BLaER1 (cell line): ENCODE measurements at regions not wholly inside any gene's neighbourhood (a gene's known extent, or its start where the extent isn't known, plus 50 kb on each side); places are given as distances from the start of the nearest gene placed in this dataset.

ENCODE experiments used
- H3K27ac ChIP-seq: shearing (Covaris generic); formaldehyde crosslinking; 2 replicates; pipeline ENCODE4 v1.8.1; 2022
- H3K27me3 ChIP-seq: shearing (Covaris generic); formaldehyde crosslinking; 2 replicates; pipeline ENCODE4 v1.8.1; 2022
- H3K36me3 ChIP-seq: shearing (Covaris generic); formaldehyde crosslinking; 2 replicates; pipeline ENCODE4 v1.8.1; 2022
- H3K4me1 ChIP-seq: shearing (Covaris generic); formaldehyde crosslinking; 2 replicates; pipeline ENCODE4 v1.8.1; 2022
- H3K4me2 ChIP-seq: shearing (Covaris generic); formaldehyde crosslinking; 2 replicates; pipeline ENCODE4 v1.8.1; 2022
- H3K4me3 ChIP-seq: shearing (Covaris generic); formaldehyde crosslinking; 2 replicates; pipeline ENCODE4 v1.8.1; 2022
- H3K9ac ChIP-seq: shearing (Covaris generic); formaldehyde crosslinking; 2 replicates; pipeline ENCODE4 v1.8.1; 2022
- H3K9me3 ChIP-seq: shearing (Covaris generic); formaldehyde crosslinking; 2 replicates; pipeline ENCODE4 v1.8.1; 2022
- H4K20me1 ChIP-seq: shearing (Covaris generic); formaldehyde crosslinking; 2 replicates; pipeline ENCODE4 v1.8.1; 2022
- Cebpa-rat ChIP-seq: shearing (Covaris generic); IDR thresholded peaks from 2 replicates; pipeline ENCODE4 v1.8.1; 2022

DNA sequence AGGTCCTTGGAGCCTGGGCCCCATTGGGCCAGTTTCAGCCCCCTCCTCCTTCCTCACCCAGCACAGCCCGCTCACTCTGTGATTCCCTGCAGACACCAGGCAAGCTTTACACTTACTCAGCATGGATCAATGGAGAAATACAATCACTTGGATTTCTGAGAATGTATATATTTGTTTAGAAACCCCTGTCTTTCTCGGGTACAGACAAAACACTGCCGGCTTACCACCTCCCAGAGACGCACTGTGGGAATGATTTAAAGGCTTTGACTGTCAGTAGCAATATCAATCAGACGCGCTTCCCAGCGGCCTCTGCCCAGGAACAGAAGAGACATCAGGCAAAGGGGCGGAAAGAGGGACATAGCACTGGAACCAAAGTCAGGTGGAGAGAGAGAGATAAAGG lies 186.5 kb downstream of the MAFB start:
- Histone ChIP-seq H3K9me3 (no peaks in the 10 kb centered on the region), H3K27ac (no peak overlapping the region), H3K4me1 (peaks cover 12% of the 10 kb centered on the region), H3K4me2 (no peak overlapping the region), H3K9ac (no peak overlapping the region), H3K36me3 (no peaks in the 10 kb centered on the region), H3K4me3 (no peak overlapping the region), H3K27me3 (no peaks in the 10 kb centered on the region), H4K20me1 (no peaks in the 10 kb centered on the region)
- no peak for TF ChIP-seq Cebpa-rat

DNA sequence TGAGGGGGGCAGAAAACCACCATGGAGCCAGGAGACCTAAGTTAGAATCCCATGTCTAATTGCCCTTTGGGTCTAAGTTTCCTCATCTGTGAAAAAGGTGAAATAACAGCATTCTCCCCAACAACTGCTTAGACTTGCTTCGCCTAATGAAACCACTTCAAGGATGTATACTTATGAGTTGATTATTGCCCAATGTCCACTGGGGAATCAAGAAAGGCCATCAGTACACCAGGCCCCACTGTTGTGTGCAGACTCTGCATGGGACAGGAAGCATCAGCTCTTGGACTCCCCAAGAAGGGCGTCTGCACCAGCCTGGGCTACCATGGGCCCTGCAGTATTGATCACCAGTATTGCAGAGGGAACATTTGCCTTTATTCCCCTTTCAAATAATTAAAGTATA lies 189.6 kb downstream of the MAFB start:
- H3K9ac ChIP-seq = no peak overlapping the region
- no peak overlapping the region for H3K4me2 ChIP-seq
- H3K4me1 ChIP-seq = peaks cover 12% of the 10 kb centered on the region
- no peaks in the 10 kb centered on the region for H3K27me3 ChIP-seq
- H4K20me1 ChIP-seq = no peaks in the 10 kb centered on the region
- no peak overlapping the region for H3K4me3 ChIP-seq
- H3K9me3 ChIP-seq = no peaks in the 10 kb centered on the region
- no peak overlapping the region for H3K27ac ChIP-seq
- TF ChIP-seq Cebpa-rat = no peak
- no peaks in the 10 kb centered on the region for H3K36me3 ChIP-seq

DNA sequence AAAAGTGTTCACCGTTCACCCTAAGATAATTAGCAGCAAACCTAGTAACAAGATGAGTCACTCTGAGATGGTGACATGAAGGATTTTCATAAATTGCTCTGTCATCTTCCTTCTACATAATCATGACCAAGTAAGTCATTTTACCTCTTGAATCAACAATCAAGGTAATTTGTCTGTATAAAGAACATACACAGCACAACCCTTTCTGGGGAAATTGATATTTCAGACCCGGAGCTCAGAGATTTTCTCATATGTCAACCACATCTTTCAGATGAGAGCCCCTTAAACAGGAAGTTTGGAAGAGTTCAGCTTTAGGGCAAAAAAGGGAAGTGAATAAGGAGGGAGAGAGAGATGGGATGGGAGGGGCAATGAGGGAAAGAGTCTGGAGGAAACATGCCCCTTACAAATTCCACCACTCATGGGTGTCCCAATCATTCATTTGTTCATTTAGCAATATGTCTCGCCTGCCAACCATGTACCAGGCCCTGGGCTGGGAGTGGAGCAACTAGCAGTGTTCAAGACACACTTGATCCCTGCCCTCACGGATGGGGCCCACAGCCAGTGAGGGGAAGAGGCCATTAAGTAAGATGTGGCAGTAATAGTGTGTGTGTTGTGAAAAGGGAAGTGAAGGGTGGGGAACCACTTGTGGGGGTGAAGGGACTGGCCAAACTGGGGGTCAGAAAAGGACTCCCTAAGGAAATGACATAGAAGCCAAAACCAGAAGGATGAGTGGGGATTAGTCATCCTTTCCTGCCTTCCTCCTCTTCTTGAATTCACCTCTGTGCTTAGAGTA lies 190.9 kb downstream of the MAFB start:
- Histone ChIP-seq H3K4me3 (no peak overlapping the region), H3K9ac (no peak overlapping the region), H3K27me3 (no peaks in the 10 kb centered on the region), H3K27ac (no peak overlapping the region), H3K36me3 (no peaks in the 10 kb centered on the region), H3K4me1 (peaks cover 12% of the 10 kb centered on the region), H3K9me3 (no peaks in the 10 kb centered on the region), H4K20me1 (no peaks in the 10 kb centered on the region), H3K4me2 (peak overlapping the region; percentile 32)
- TF ChIP-seq Cebpa-rat = no peak

DNA sequence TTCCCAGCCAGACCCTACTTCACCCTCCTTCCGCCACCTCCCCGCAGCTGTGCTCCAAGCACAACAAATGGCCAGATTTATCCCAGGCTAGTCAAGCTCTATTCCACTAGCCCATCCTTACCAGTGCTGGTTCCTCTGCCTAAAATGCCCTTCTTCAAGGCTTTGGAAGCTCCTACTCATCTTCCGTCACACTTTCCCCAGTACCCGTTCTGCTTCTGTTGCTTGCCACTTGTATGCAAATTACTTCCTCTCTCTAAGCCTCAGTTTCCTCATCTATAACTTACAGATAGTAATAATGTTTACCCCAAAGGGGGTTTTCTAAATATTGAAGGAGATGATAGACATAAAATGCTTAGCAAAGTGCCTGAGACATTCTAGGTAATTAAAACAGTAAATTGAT lies 193.1 kb downstream of the MAFB start:
- Histone ChIP-seq H3K4me1 (peaks cover 17% of the 10 kb centered on the region), H3K9ac (no peak overlapping the region), H3K4me3 (no peak overlapping the region), H3K27me3 (no peaks in the 10 kb centered on the region), H3K27ac (no peak overlapping the region), H3K36me3 (no peaks in the 10 kb centered on the region), H3K4me2 (no peak overlapping the region), H3K9me3 (no peaks in the 10 kb centered on the region), H4K20me1 (no peaks in the 10 kb centered on the region)
- no peak for TF ChIP-seq Cebpa-rat

DNA sequence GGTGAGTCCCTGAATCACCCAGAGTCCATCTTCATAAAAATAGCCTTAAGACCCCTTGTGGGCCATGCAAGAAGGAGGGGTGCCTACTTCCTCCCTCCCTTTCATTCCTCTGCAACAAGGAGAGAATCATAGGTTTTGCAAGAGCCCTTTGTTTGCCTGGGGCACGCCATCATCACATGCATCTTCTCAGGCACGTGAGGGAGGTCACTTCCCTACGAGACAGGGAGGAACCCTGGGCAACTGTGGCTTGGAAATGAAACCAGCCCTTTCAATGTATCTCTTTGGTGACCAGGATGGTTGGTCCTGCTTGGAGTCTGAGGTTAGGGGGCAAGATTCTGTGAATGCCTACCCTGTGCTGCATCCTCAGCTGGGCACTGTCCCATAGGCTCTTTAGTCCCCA lies 194.8 kb downstream of the MAFB start:
- H3K9ac ChIP-seq = no peak overlapping the region
- H3K36me3 ChIP-seq = no peaks in the 10 kb centered on the region
- H3K9me3 ChIP-seq = no peaks in the 10 kb centered on the region
- no peak overlapping the region for H3K4me2 ChIP-seq
- TF ChIP-seq Cebpa-rat = no peak
- no peaks in the 10 kb centered on the region for H4K20me1 ChIP-seq
- H3K4me3 ChIP-seq = no peak overlapping the region
- no peak overlapping the region for H3K27ac ChIP-seq
- H3K27me3 ChIP-seq = no peaks in the 10 kb centered on the region
- peaks cover 26% of the 10 kb centered on the region for H3K4me1 ChIP-seq

DNA sequence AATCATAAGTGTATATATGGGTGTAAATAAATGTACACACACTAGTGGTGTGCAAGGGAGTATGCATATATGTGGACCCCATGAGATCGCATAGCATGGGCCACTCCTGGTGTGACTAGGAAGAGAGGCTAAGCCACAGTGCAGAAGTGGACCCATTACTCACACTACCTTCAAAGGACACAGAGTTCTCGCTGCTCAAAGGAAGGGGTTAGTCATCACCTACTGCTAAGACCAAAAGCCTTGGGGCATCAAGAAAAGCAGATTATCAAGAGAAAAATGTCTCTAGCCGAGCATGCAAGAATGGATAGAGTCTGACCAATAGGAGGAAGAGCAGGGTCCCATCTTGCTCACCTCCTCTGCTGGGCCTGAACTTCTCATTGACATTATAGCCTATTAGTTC lies 195.5 kb downstream of the MAFB start:
- Histone ChIP-seq H3K4me2 (no peak overlapping the region), H4K20me1 (no peaks in the 10 kb centered on the region), H3K36me3 (no peaks in the 10 kb centered on the region), H3K4me3 (no peak overlapping the region), H3K9ac (no peak overlapping the region), H3K27ac (no peak overlapping the region), H3K9me3 (no peaks in the 10 kb centered on the region), H3K27me3 (no peaks in the 10 kb centered on the region), H3K4me1 (peaks cover 23% of the 10 kb centered on the region)
- TF ChIP-seq Cebpa-rat = no peak

DNA sequence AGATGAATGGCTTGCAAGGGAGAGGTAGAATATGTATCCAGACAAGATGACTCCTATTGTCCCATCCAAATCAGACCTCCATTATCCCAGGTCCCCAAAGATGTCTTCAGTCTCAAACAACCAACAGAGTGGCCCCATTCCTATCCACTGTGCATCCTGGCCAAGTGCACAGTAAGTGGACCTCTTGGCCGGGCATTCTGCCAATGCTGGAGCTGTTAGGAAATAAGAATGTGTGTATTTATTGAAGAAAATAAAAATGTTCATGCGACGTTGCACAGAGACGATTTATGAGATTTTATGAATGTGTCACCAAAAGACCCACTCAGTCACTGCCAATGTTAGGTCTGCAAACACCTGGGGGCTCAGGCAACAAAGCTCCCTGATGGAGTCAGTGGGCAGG lies 196.0 kb downstream of the MAFB start:
- Histone ChIP-seq H4K20me1 (no peaks in the 10 kb centered on the region), H3K4me2 (no peak overlapping the region), H3K9ac (no peak overlapping the region), H3K27ac (no peak overlapping the region), H3K27me3 (no peaks in the 10 kb centered on the region), H3K4me1 (peaks cover 18% of the 10 kb centered on the region), H3K36me3 (no peaks in the 10 kb centered on the region), H3K4me3 (no peak overlapping the region), H3K9me3 (no peaks in the 10 kb centered on the region)
- TF ChIP-seq Cebpa-rat = no peak

DNA sequence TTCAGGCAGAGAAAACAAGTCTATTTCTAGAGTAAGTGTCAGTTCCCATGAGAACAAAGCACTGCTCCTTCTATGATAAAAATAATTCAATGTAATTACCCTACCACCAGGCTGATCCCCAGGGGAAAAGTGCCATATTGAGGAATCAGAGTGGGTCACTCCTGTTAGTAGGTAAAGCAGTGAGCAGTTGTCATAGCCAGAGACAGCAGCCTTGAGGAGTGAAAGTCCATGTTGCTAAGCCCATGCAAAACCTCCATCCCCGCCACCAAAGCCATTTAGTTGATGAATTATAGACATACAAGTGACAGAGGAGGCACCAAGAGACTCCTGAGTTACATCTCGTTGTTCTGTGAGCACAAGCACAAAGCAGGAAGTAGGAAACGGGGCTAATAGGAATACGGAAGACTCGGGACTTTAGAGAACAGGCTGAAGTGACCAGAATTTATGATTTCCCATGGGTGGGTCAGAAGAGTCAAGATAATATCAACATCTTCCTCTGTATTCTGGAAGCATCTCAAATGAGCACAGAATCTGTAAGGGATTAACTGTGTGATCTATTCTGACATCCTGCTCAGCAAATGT lies 197.9 kb downstream of the MAFB start:
- H3K9me3 ChIP-seq = no peaks in the 10 kb centered on the region
- TF ChIP-seq Cebpa-rat = no peak
- H4K20me1 ChIP-seq = no peaks in the 10 kb centered on the region
- peak overlapping the region; percentile 55 for H3K4me2 ChIP-seq
- H3K4me1 ChIP-seq = peaks cover 21% of the 10 kb centered on the region
- H3K4me3 ChIP-seq = no peak overlapping the region
- no peaks in the 10 kb centered on the region for H3K36me3 ChIP-seq
- no peaks in the 10 kb centered on the region for H3K27me3 ChIP-seq
- H3K27ac ChIP-seq = no peak overlapping the region
- no peak overlapping the region for H3K9ac ChIP-seq

DNA sequence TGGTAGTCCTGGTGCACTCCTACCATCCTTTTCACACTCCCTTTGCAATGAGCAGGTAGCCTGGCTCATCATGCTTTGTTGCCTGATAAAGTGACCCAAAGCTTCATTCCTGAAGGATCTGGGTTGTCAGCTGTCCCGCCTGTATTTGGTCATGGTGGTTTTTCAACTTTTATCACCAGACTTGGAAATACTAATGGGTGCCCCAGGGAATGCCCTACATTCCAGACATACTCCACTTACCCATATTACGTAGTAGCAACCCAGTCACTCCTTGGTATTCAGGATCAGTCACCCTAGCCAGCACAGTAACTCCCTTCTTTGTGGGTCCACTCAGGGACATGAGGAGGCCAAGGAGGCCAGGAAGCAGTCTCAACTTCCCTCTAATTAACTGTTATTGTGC lies 199.2 kb downstream of the MAFB start:
- no peak for TF ChIP-seq Cebpa-rat
- H3K4me2 ChIP-seq = peak overlapping the region; percentile 55
- H3K9ac ChIP-seq = no peak overlapping the region
- H3K9me3 ChIP-seq = no peaks in the 10 kb centered on the region
- H3K4me3 ChIP-seq = no peak overlapping the region
- H3K36me3 ChIP-seq = no peaks in the 10 kb centered on the region
- H4K20me1 ChIP-seq = no peaks in the 10 kb centered on the region
- no peak overlapping the region for H3K27ac ChIP-seq
- H3K27me3 ChIP-seq = no peaks in the 10 kb centered on the region
- H3K4me1 ChIP-seq = peaks cover 21% of the 10 kb centered on the region

DNA sequence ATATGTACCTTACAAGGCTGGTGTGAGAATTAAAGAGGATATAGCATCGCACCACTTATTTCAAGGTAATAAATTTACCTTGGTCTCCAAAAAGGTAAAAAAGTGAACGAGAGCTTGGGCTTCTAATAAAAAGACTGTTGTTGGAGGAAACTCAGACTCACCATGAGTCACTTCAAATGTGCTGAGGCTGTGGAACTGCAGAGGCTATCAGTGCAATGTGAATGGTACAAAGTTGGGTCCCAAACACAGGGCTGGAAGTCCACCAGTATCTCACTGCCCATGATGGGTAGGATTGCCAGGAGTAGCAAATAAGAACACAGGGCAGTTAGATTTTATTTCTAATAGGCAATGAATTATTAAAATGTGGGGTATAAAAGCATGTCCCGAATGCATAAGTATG lies 200.6 kb downstream of the MAFB start:
- Histone ChIP-seq H3K4me2 (no peak overlapping the region), H4K20me1 (no peaks in the 10 kb centered on the region), H3K27ac (no peak overlapping the region), H3K4me3 (no peak overlapping the region), H3K9me3 (no peaks in the 10 kb centered on the region), H3K36me3 (no peaks in the 10 kb centered on the region), H3K27me3 (no peaks in the 10 kb centered on the region), H3K9ac (no peak overlapping the region), H3K4me1 (peaks cover 21% of the 10 kb centered on the region)
- no peak for TF ChIP-seq Cebpa-rat
